Ectodermal cell (in vitro differentiated cells): ENCODE measurements at regions not wholly inside any gene's neighbourhood (a gene's known extent, or its start where the extent isn't known, plus 50 kb on each side); places are given as distances from the start of the nearest gene placed in this dataset.

ENCODE experiments used
- H3K27ac ChIP-seq: 2 replicates; pipeline ENCODE4 v1.7.0; 2013; ENCODE audit warnings: mild to moderate bottlenecking, low read depth, low read length; ENCODE audit not compliant: insufficient read depth, poor library complexity, severe bottlenecking
- H3K27me3 ChIP-seq: 2 replicates; pipeline ENCODE4 v1.7.0; 2013; ENCODE audit warnings: mild to moderate bottlenecking, low read length; ENCODE audit not compliant: insufficient read depth, control insufficient read depth, poor library complexity, severe bottlenecking
- H3K36me3 ChIP-seq: one replicate; pipeline ENCODE4 v1.7.0; 2013; ENCODE audit warnings: low read length; ENCODE audit not compliant: control insufficient read depth, insufficient read depth
- H3K4me1 ChIP-seq: one replicate; pipeline ENCODE4 v1.7.0; 2013; ENCODE audit warnings: low read length; ENCODE audit not compliant: control insufficient read depth, insufficient read depth
- H3K4me3 ChIP-seq: 2 replicates; pipeline ENCODE4 v1.7.0; 2013; ENCODE audit warnings: low read depth, low read length, control low read depth; ENCODE audit not compliant: insufficient read depth
- H3K9me3 ChIP-seq: 2 replicates; pipeline ENCODE4 v1.7.0; 2013; ENCODE audit warnings: mild to moderate bottlenecking, low read length, moderate library complexity; ENCODE audit not compliant: control insufficient read depth
- WGBS, 2 experiments: methylation state at CpG; one replicate each; pipeline ENCODE4 v1.1.7; 2013; ENCODE audit warnings: missing lambda C conversion rate in 2 of 2; 5-methylcytosine and 5-hydroxymethylcytosine counted together

GRCh38 chr14:54106661-54107377 is 150.2 kb upstream of the BMP4 start:
- Histone ChIP-seq H3K4me1 (peaks cover 8% of the 10 kb centered on the region), H3K27ac (no peak overlapping the region), H3K27me3 (no peaks in the 10 kb centered on the region), H3K4me3 (no peak overlapping the region), H3K9me3 (no peaks in the 10 kb centered on the region), H3K36me3 (no peaks in the 10 kb centered on the region)
- WGBS, 2 experiments: 86 to 89% methylated on average over 6 of the region's 6 CpGs

- 84 to 88% methylated on average over 3 of the region's 3 CpGs for WGBS, 2 experiments
- H3K27ac ChIP-seq: no peak overlapping the region
- H3K36me3 ChIP-seq: no peaks in the 10 kb centered on the region
- H3K27me3 ChIP-seq: no peaks in the 10 kb centered on the region
- no peaks in the 10 kb centered on the region for H3K9me3 ChIP-seq
- H3K4me1 ChIP-seq: peaks cover 8% of the 10 kb centered on the region
- no peak overlapping the region for H3K4me3 ChIP-seq
Observed at GRCh38 chr14:54108481-54109471, 152.2 kb upstream of the BMP4 start.

GRCh38 chr14:54109521-54110120 is 153.0 kb upstream of the BMP4 start:
- WGBS, 2 experiments: 92 to 97% methylated on average over 2 of the region's 2 CpGs
- no peaks in the 10 kb centered on the region for H3K27me3 ChIP-seq
- H3K9me3 ChIP-seq: no peaks in the 10 kb centered on the region
- H3K27ac ChIP-seq: no peak overlapping the region
- H3K4me3 ChIP-seq: no peak overlapping the region
- peaks cover 8% of the 10 kb centered on the region for H3K4me1 ChIP-seq
- no peaks in the 10 kb centered on the region for H3K36me3 ChIP-seq

GRCh38 chr14:54114941-54115340 is 158.3 kb upstream of the BMP4 start:
- 79 to 100% methylated on average over 1 of the region's 1 CpG for WGBS, 2 experiments
- H3K4me3 ChIP-seq: no peak overlapping the region
- no peaks in the 10 kb centered on the region for H3K4me1 ChIP-seq

DNA sequence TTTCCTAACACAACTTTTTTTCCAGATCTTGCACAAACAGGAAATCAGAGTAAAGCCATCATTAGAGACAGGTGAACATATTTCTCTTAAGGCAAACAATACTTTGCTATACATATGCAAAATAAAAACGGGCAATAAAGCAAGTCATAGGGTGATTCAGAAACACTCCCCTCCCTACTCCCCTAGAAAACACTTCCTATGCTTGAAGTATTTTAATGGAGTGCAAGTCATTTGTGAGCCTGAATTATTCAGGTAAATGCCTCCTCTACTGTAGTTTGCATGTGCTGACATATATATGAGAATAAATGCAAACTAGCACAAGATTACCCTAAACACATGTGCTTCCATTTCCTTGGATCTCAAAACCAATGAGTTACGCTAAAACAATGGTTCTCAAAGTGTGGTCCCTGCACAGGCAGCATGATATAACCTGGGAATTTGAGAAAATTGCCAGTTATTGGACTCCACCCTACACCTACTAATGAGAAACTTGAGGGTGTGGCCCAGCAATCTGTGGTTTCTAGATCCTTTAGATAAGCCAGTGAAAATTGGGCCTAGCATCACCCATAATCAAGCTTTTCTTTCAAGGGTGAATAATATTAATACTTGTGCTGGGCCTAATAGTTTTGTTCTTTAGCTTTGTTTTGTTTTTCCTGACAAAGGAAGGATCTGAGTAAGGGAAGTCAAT is 159.7 kb upstream of the BMP4 start:
- H3K27ac ChIP-seq: no peak overlapping the region
- no peak overlapping the region for H3K4me3 ChIP-seq
- H3K36me3 ChIP-seq: no peaks in the 10 kb centered on the region
- no peaks in the 10 kb centered on the region for H3K9me3 ChIP-seq
- 91 to 93% methylated on average over 2 of the region's 2 CpGs for WGBS, 2 experiments
- H3K4me1 ChIP-seq: no peaks in the 10 kb centered on the region
- no peaks in the 10 kb centered on the region for H3K27me3 ChIP-seq

More at GRCh38 chr14:54114941-54115340, 158.3 kb upstream of the BMP4 start:
- no peak overlapping the region for H3K27ac ChIP-seq
- H3K27me3 ChIP-seq: no peaks in the 10 kb centered on the region
- H3K36me3 ChIP-seq: no peaks in the 10 kb centered on the region
- no peaks in the 10 kb centered on the region for H3K9me3 ChIP-seq

DNA sequence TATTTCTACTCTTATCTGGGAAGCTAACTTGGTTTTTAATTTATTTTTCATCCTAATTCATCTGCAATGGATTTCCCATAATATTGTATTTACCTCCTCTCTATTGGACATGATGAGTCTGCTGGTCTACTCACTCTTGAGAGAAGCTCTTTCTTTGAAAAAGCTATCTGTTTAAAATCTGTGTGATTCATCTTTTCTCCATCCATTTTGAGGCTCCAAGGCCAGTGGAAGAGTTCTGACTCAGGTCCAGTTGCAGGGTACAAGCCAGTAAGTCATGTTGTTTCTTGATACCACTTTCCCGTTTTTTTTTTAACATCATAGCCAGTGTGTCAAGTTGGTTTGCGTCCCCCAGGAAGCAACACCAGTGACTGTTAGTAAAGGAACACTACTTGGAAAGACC is 160.3 kb upstream of the BMP4 start:
- WGBS, 2 experiments: 93 to 98% methylated on average over 2 of the region's 2 CpGs
- Histone ChIP-seq H3K36me3 (no peaks in the 10 kb centered on the region), H3K27ac (no peak overlapping the region), H3K27me3 (no peaks in the 10 kb centered on the region), H3K4me3 (no peak overlapping the region), H3K4me1 (no peaks in the 10 kb centered on the region), H3K9me3 (no peaks in the 10 kb centered on the region)

DNA sequence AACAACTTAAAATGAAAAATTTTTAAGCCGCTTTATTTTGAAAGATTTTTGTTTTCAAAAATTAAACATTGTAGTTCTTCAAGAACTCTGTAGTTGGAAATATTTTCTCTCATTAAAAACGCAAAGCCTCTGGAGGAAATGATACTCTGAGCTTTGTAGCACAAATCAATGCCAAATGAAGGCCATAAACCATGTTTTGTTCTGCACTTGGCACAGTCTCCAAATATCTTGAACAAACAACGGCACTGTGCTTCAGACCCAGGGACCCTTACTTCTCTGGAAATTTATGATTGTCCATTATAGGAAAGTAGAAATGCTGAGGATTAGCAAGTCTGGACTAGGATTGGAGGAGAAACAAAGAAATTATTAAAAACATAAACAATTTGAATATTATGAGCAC is 160.8 kb upstream of the BMP4 start:
- Histone ChIP-seq H3K27me3 (no peaks in the 10 kb centered on the region), H3K27ac (no peak overlapping the region), H3K4me3 (no peak overlapping the region), H3K4me1 (no peaks in the 10 kb centered on the region), H3K36me3 (no peaks in the 10 kb centered on the region), H3K9me3 (no peaks in the 10 kb centered on the region)
- WGBS, 2 experiments: 89 to 98% methylated on average over 2 to 3 of the region's 3 CpGs

DNA sequence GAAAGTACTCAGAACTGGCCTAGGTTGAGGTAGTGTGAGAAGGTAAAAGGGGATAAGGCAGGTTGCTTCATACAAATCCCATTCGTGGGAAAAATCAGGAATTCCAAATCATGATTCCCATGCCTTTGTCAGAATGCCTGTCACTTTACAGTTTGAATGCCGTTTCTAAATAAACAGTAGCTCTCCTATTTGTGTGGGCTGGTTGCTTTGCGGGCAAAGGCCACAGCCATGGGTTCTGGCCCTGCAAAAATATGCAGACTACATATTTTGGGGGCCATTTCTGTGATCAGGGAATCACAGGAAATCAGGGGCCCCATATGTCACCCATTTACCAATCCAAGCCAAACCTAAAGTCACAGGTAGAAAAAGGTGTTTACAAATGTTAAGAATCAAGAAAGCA is 161.3 kb upstream of the BMP4 start:
- H3K4me3 ChIP-seq: no peak overlapping the region

DNA sequence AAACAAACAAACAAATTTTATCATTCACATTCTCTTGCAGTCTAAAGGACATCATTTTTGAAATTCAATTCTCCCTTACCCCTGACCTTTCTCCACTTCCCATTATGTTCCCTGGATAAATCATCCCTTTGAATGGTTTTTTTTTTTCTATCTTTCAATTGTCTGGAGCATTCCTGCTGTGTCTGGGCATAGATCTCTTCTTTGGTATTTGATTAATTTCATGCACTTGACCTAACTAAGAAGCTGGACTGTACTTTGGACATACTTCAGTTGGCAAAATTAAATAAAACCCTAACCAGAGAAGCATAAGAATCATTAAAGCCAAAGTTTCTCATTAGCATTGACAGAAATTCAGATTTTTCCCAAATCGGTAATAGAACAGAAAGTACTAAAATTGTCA is 163.6 kb upstream of the BMP4 start:
- no peaks in the 10 kb centered on the region for H3K27me3 ChIP-seq
- H3K4me3 ChIP-seq: no peak overlapping the region
- H3K27ac ChIP-seq: no peak overlapping the region
- 100% methylated on average over 1 of the region's 1 CpG for WGBS, 2 experiments
- no peaks in the 10 kb centered on the region for H3K36me3 ChIP-seq
- H3K9me3 ChIP-seq: no peaks in the 10 kb centered on the region
- H3K4me1 ChIP-seq: no peaks in the 10 kb centered on the region

More for the DNA sequence above, 161.3 kb upstream of the BMP4 start:
- Histone ChIP-seq H3K4me1 (no peaks in the 10 kb centered on the region), H3K9me3 (no peaks in the 10 kb centered on the region), H3K36me3 (no peaks in the 10 kb centered on the region), H3K27me3 (no peaks in the 10 kb centered on the region), H3K27ac (no peak overlapping the region)
- 90 to 91% methylated on average over 3 of the region's 3 CpGs for WGBS, 2 experiments
